ENCODE measurements at regions not wholly inside any gene's neighbourhood (a gene's known extent, or its start where the extent isn't known, plus 50 kb on each side); places are given as distances from the start of the nearest gene placed in this dataset.
"Not testable (repeated sequence)": the region's sequence is repeated elsewhere in the genome, so short reads cannot be mapped to it uniquely, and the experiment has no call there.

DNA sequence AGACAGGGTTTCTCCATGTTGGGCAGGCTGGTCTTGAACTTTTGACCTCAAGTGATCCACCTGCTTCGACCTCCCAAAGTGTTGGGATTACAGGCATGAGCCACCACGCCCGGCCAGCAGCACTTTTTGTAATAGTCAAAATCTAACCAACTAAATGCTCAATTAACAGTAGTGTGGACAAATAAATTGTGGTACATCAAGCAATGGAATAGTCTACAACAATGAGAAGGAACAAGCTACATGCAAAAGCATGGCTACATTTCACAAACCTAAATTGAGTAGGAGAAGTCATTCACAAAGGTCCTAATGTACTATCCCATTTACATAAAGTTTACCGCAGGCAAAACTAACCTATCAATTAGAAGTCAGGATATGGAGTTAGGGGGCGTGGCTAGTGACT lies 227.4 kb downstream of the USP22 start:
- H3K27ac ChIP-seq (ENCODE audit: insufficient read depth, low read length, poor library complexity, severe bottlenecking); H3K36me3 ChIP-seq (ENCODE audit: control insufficient read depth, insufficient read depth, low read length); H3K4me1 ChIP-seq (ENCODE audit: control insufficient read depth, insufficient read depth, low read length, poor library complexity, severe bottlenecking); H3K4me3 ChIP-seq (ENCODE audit: insufficient read depth, low read depth, low read length, poor library complexity, severe bottlenecking); H3K9me3 ChIP-seq (ENCODE audit: control insufficient read depth, low read length); DNase-seq; H3K27me3 ChIP-seq (replicated peaks; ENCODE audit: control insufficient read depth, insufficient read depth, low read length, poor library complexity, severe bottlenecking): not testable (repeated sequence)

DNA sequence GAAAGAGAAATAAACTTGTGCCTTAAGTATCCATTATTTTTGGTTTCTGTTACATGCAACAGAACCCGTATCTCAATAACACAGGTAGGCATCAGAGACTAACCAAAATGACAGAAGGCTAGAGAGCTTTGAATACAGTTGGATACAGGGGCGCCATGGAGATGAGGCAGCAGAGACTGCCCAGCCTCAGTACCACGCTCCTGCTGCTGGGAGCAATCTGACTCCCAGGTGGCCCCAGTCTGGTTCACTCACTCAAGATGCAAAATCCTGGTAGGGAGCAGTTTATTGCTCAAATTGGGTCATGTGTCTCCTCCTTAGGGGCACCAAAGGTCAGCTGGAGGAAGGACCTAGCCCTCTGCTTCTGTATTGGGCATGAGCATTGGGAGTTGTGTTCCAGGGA lies 218.9 kb downstream of the USP22 start:
- Histone ChIP-seq H3K9me3 (ENCODE audit: control insufficient read depth, low read length) (no peaks in the 10 kb centered on the region), H3K27me3 (replicated peaks; ENCODE audit: control insufficient read depth, insufficient read depth, low read length, poor library complexity, severe bottlenecking) (no peaks in the 10 kb centered on the region), H3K4me1 (ENCODE audit: control insufficient read depth, insufficient read depth, low read length, poor library complexity, severe bottlenecking) (no peaks in the 10 kb centered on the region), H3K36me3 (ENCODE audit: control insufficient read depth, insufficient read depth, low read length) (no peaks in the 10 kb centered on the region), H3K4me3 (ENCODE audit: insufficient read depth, low read depth, low read length, poor library complexity, severe bottlenecking) (no peak overlapping the region), H3K27ac (ENCODE audit: insufficient read depth, low read length, poor library complexity, severe bottlenecking) (no peak overlapping the region)
- DNase-seq, result no peak

DNA sequence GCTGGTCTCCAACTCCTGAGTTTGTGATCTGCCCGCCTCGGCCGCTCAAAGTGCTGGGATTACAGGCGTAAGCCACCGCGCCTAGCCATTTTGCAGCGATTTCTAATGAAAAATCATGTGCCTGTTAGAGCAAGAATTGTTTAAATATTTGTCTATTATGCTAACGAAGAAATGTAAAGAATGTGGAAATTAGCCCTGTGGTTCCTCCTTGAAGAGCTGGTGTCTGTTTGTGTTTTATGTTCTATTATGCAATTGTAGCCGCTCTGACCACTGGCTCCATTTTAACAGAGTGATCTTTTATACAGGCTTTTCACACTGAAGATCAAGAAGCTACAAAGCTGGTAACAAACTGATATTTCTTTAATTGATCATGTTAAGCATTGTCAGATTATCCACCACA lies 217.3 kb downstream of the USP22 start:
- DNase-seq, result no peak
- Histone ChIP-seq H3K9me3 (ENCODE audit: control insufficient read depth, low read length) (no peaks in the 10 kb centered on the region), H3K4me1 (ENCODE audit: control insufficient read depth, insufficient read depth, low read length, poor library complexity, severe bottlenecking) (no peaks in the 10 kb centered on the region), H3K4me3 (ENCODE audit: insufficient read depth, low read depth, low read length, poor library complexity, severe bottlenecking) (no peak overlapping the region), H3K36me3 (ENCODE audit: control insufficient read depth, insufficient read depth, low read length) (no peaks in the 10 kb centered on the region), H3K27ac (ENCODE audit: insufficient read depth, low read length, poor library complexity, severe bottlenecking) (no peak overlapping the region), H3K27me3 (replicated peaks; ENCODE audit: control insufficient read depth, insufficient read depth, low read length, poor library complexity, severe bottlenecking) (no peaks in the 10 kb centered on the region)

DNA sequence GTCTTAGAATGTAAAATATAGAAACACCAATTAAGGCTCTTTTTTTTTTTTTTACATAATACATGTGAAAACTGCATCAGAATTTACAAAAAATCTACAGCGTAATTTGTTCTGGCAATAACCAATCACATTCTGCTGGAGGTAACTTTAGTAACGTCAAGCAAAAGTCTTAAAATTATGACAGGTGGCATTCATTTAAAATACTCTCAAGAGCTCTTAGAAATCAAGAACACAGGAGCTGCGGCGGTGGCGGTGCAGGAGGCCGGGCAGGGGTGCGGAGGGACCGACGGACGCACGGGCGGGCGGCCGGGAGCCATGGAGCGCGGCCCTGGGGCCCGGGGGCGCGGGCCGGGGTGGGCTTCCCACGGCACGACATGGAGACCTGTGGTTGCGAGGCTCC lies 202.4 kb downstream of the USP22 start:
- H3K27ac ChIP-seq (ENCODE audit: insufficient read depth, low read length, poor library complexity, severe bottlenecking); H3K9me3 ChIP-seq (ENCODE audit: control insufficient read depth, low read length); H3K4me3 ChIP-seq (ENCODE audit: insufficient read depth, low read depth, low read length, poor library complexity, severe bottlenecking); H3K27me3 ChIP-seq (replicated peaks; ENCODE audit: control insufficient read depth, insufficient read depth, low read length, poor library complexity, severe bottlenecking); H3K36me3 ChIP-seq (ENCODE audit: control insufficient read depth, insufficient read depth, low read length); DNase-seq; H3K4me1 ChIP-seq (ENCODE audit: control insufficient read depth, insufficient read depth, low read length, poor library complexity, severe bottlenecking): not testable (repeated sequence)

- H3K4me1 ChIP-seq (ENCODE audit: control insufficient read depth, insufficient read depth, low read length, poor library complexity, severe bottlenecking); H3K27ac ChIP-seq (ENCODE audit: insufficient read depth, low read length, poor library complexity, severe bottlenecking); H3K36me3 ChIP-seq (ENCODE audit: control insufficient read depth, insufficient read depth, low read length); H3K9me3 ChIP-seq (ENCODE audit: control insufficient read depth, low read length); H3K27me3 ChIP-seq (replicated peaks; ENCODE audit: control insufficient read depth, insufficient read depth, low read length, poor library complexity, severe bottlenecking); H3K4me3 ChIP-seq (ENCODE audit: insufficient read depth, low read depth, low read length, poor library complexity, severe bottlenecking); DNase-seq: not testable (repeated sequence)
These were observed 201.6 kb downstream of the USP22 start for GRCh38 chr17:20840987-20841865.

DNA sequence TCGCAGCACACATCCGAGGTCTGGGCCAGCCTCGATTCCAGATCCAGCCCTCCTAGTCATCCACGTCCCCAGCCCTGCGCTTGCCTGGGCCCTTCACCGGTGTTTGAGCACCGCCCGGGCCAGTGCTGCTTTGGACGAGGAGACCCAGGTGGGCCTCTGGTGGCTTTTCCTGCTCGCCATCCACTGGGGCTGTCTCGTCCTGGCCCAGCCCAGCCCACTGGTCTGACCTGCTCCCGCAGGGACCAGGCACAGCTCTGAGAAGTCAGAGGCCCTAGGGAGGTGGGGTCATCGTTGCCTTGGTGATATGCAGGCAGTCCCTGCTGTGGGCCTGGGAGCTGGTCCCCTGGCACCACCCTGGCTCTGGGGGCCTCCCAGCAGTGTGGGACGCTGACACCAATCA lies 200.8 kb downstream of the USP22 start:
- not testable (repeated sequence) for H3K4me3 ChIP-seq (ENCODE audit: insufficient read depth, low read depth, low read length, poor library complexity, severe bottlenecking); H3K36me3 ChIP-seq (ENCODE audit: control insufficient read depth, insufficient read depth, low read length); H3K4me1 ChIP-seq (ENCODE audit: control insufficient read depth, insufficient read depth, low read length, poor library complexity, severe bottlenecking); DNase-seq; H3K27me3 ChIP-seq (replicated peaks; ENCODE audit: control insufficient read depth, insufficient read depth, low read length, poor library complexity, severe bottlenecking); H3K27ac ChIP-seq (ENCODE audit: insufficient read depth, low read length, poor library complexity, severe bottlenecking); H3K9me3 ChIP-seq (ENCODE audit: control insufficient read depth, low read length)

- H3K4me3 ChIP-seq (ENCODE audit: insufficient read depth, low read depth, low read length, poor library complexity, severe bottlenecking); H3K36me3 ChIP-seq (ENCODE audit: control insufficient read depth, insufficient read depth, low read length); H3K27me3 ChIP-seq (replicated peaks; ENCODE audit: control insufficient read depth, insufficient read depth, low read length, poor library complexity, severe bottlenecking); H3K27ac ChIP-seq (ENCODE audit: insufficient read depth, low read length, poor library complexity, severe bottlenecking); H3K4me1 ChIP-seq (ENCODE audit: control insufficient read depth, insufficient read depth, low read length, poor library complexity, severe bottlenecking); DNase-seq; H3K9me3 ChIP-seq (ENCODE audit: control insufficient read depth, low read length): not testable (repeated sequence)
These were observed 199.6 kb downstream of the USP22 start for GRCh38 chr17:20843261-20843660.

- H3K4me3 ChIP-seq (ENCODE audit: insufficient read depth, low read depth, low read length, poor library complexity, severe bottlenecking), result not testable (repeated sequence)
These were observed 198.8 kb downstream of the USP22 start for GRCh38 chr17:20843799-20844553.

DNA sequence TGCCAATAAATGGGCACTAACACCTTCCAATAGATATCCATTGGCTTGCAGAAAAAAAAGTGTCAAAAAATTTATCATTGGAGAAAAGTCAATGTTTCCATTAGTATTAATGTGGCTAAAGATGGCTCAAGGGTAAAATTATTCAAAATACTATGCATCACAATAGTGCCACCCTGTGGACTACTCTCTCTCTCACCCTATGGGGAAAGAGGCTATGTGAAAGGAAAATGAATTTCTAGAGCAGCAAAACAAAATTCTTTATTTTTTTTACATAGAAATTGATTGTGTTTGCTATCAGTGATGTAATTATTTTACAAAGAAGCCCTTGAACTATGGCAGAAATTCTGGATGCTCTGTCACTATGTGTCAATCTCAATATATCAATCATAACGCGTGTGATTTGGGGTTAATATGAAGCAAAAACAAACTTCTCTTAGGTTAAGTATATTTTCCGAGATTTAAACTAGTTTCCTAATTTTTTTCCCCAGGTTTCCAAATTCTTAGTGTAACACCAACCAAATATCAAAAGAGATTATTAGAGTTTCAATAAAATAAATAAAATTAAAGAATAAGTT lies 193.9 kb downstream of the USP22 start:
- H3K27me3 ChIP-seq (replicated peaks; ENCODE audit: control insufficient read depth, insufficient read depth, low read length, poor library complexity, severe bottlenecking); H3K4me1 ChIP-seq (ENCODE audit: control insufficient read depth, insufficient read depth, low read length, poor library complexity, severe bottlenecking); H3K4me3 ChIP-seq (ENCODE audit: insufficient read depth, low read depth, low read length, poor library complexity, severe bottlenecking); H3K9me3 ChIP-seq (ENCODE audit: control insufficient read depth, low read length); DNase-seq; H3K27ac ChIP-seq (ENCODE audit: insufficient read depth, low read length, poor library complexity, severe bottlenecking); H3K36me3 ChIP-seq (ENCODE audit: control insufficient read depth, insufficient read depth, low read length): not testable (repeated sequence)

More at GRCh38 chr17:20843799-20844553, 198.8 kb downstream of the USP22 start:
- H3K4me1 ChIP-seq (ENCODE audit: control insufficient read depth, insufficient read depth, low read length, poor library complexity, severe bottlenecking); DNase-seq; H3K36me3 ChIP-seq (ENCODE audit: control insufficient read depth, insufficient read depth, low read length); H3K27ac ChIP-seq (ENCODE audit: insufficient read depth, low read length, poor library complexity, severe bottlenecking); H3K27me3 ChIP-seq (replicated peaks; ENCODE audit: control insufficient read depth, insufficient read depth, low read length, poor library complexity, severe bottlenecking); H3K9me3 ChIP-seq (ENCODE audit: control insufficient read depth, low read length): not testable (repeated sequence)
